ENCODE measurements at regions not wholly inside any gene's neighbourhood (a gene's known extent, or its start where the extent isn't known, plus 50 kb on each side); places are given as distances from the start of the nearest gene placed in this dataset.

DNA sequence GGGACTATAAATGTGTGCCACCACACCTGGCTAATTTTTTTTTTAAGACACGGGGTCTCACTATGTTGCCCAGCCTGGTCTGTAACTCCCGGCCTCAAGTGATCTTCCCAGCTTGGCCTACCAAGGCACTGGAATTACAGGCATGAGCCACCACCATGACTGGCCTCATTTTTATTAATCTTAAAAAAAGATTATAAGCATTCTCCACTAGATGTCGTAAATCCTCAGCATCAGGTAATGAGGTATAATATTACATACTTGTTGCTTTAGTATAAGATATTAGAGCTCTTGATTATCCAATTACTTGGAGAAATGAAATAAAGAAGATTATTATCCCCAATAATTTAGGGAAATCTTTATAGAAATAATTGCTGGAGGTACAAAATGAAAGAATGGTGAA lies 78.2 kb upstream of the HTR1A start:
- Mint-ChIP-seq H3K4me3 (no peak overlapping the region), H3K36me3 (ENCODE audit: insufficient read depth in 1 of 3, low read depth in 3 of 3) (peaks cover 0 to 17% (median 11%) of the 10 kb centered on the region in 3 experiments; a peak in 3 of 7 replicates), H3K4me1 (no peaks in the 10 kb centered on the region), H3K27ac (no peak overlapping the region), H3K9me3 (peaks cover 38 to 41% of the 10 kb centered on the region in 2 experiments), H3K27me3 (ENCODE audit: low read depth) (peaks cover 1% of the 10 kb centered on the region)
- TF ChIP-seq, protein P1, sequence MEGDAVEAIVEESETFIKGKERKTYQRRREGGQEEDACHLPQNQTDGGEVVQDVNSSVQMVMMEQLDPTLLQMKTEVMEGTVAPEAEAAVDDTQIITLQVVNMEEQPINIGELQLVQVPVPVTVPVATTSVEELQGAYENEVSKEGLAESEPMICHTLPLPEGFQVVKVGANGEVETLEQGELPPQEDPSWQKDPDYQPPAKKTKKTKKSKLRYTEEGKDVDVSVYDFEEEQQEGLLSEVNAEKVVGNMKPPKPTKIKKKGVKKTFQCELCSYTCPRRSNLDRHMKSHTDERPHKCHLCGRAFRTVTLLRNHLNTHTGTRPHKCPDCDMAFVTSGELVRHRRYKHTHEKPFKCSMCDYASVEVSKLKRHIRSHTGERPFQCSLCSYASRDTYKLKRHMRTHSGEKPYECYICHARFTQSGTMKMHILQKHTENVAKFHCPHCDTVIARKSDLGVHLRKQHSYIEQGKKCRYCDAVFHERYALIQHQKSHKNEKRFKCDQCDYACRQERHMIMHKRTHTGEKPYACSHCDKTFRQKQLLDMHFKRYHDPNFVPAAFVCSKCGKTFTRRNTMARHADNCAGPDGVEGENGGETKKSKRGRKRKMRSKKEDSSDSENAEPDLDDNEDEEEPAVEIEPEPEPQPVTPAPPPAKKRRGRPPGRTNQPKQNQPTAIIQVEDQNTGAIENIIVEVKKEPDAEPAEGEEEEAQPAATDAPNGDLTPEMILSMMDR (conservative IDR thresholded peaks at IDR 0.05), result no peak
- Histone ChIP-seq H4K91ac (ENCODE audit: insufficient read length, low read depth, low read length) (no peak overlapping the region), H4K5ac (ENCODE audit: insufficient read length, low read depth, low read length) (no peak overlapping the region), H4K20me1 (ENCODE audit: control insufficient read depth, insufficient read depth, insufficient read length) (no peaks in the 10 kb centered on the region), H3K4me2 (ENCODE audit: insufficient read depth, insufficient read length, low read length) (no peak overlapping the region), H3K9me3 (ENCODE audit: control insufficient read depth, low read depth, low read length) (peaks cover 14% of the 10 kb centered on the region), H3K56ac (ENCODE audit: insufficient read length, low read depth, low read length) (no peak overlapping the region), H3K14ac (ENCODE audit: insufficient read depth, low read length) (no peak overlapping the region), H4K8ac (replicated peaks; ENCODE audit: insufficient read length, low read depth, low read length) (no peak overlapping the region), H2BK12ac (ENCODE audit: insufficient read length, low read depth, low read length) (no peak overlapping the region), H3K4me1 (ENCODE audit: insufficient read depth, low read length) (no peaks in the 10 kb centered on the region), H3T11ph (ENCODE audit: low read length) (no peak overlapping the region), H3K23ac (ENCODE audit: insufficient read length, low read depth, low read length) (no peak overlapping the region), H2BK120ac (ENCODE audit: low read depth, low read length, poor library complexity, severe bottlenecking) (no peak overlapping the region), H3K23me2 (ENCODE audit: insufficient read length, low read depth, low read length, poor library complexity, severe bottlenecking) (no peaks in the 10 kb centered on the region), H3K4ac (ENCODE audit: low read depth, low read length) (no peak overlapping the region), H2BK20ac (ENCODE audit: low read depth, low read length, poor library complexity, severe bottlenecking) (no peak overlapping the region), H3K18ac (ENCODE audit: insufficient read length, low read depth, low read length) (no peak overlapping the region), H3K79me2 (ENCODE audit: insufficient read depth, low read length) (no peaks in the 10 kb centered on the region), H3K27ac (ENCODE audit: insufficient read length, low read depth, low read length) (no peak overlapping the region), H3K27me3 (ENCODE audit: insufficient read depth, low read length) (no peaks in the 10 kb centered on the region), H3K79me1 (ENCODE audit: insufficient read depth, low read depth, low read length, poor library complexity, severe bottlenecking) (no peaks in the 10 kb centered on the region), H2AFZ (ENCODE audit: low read length) (no peak overlapping the region), H3K9ac (ENCODE audit: extremely low read depth, insufficient read length, low read length) (no peak overlapping the region), H2AK5ac (ENCODE audit: insufficient read length, low read length) (no peak overlapping the region), H2BK15ac (ENCODE audit: low read depth, low read length) (no peak overlapping the region), H2BK5ac (ENCODE audit: insufficient read length, low read length) (no peak overlapping the region)
- DNase-seq, result no peak
- WGBS (ENCODE audit: extremely low coverage, insufficient read length, low lambda C conversion rate), result no CpG with 5 or more reads among the region's 3 CpGs

Measured in H9 (cell line).